GM23338 (cell line): ENCODE measurements at regions not wholly inside any gene's neighbourhood (a gene's known extent, or its start where the extent isn't known, plus 50 kb on each side); places are given as distances from the start of the nearest gene placed in this dataset.

Experiments used
- ATAC-seq: fragments of 200-7000 bp; cut with Tn5 transposase; 3 replicates; pipeline ENCODE4 v1.9.1; 2020
- DNase-seq: peaks from one replicate; pipeline ENCODE4 v3.0.0-alpha.2; 2015; ENCODE audit warnings: low spot score
- H2AFZ ChIP-seq: fragments of 200-600 bp; sonication (generic); 2 replicates; pipeline ENCODE4 v1.8.0; 2016; ENCODE audit warnings: antibody characterized with exemption, mild to moderate bottlenecking, moderate library complexity
- H3F3A ChIP-seq: fragments of 200-600 bp; sonication (generic); replicated peaks from 2 replicates; pipeline ENCODE4 v1.8.0; 2017; ENCODE audit warnings: antibody characterized with exemption, mixed run types, low read depth
- H3K27ac ChIP-seq: fragments of 200-600 bp; sonication (generic); 2 replicates; pipeline ENCODE4 v1.6.1; 2016; ENCODE audit warnings: low read depth
- H3K27me3 ChIP-seq: fragments of 200-600 bp; sonication (generic); 2 replicates; pipeline ENCODE4 v1.8.0; 2016; ENCODE audit warnings: mild to moderate bottlenecking, mixed run types, moderate library complexity; ENCODE audit not compliant: insufficient read depth
- H3K36me3 ChIP-seq: fragments of 200-600 bp; sonication (generic); 2 replicates; pipeline ENCODE4 v1.8.0; 2016; ENCODE audit warnings: mild to moderate bottlenecking; ENCODE audit not compliant: insufficient read depth
- H3K4me1 ChIP-seq: fragments of 200-600 bp; sonication (generic); 2 replicates; pipeline ENCODE4 v1.8.0; 2016; ENCODE audit warnings: mild to moderate bottlenecking, moderate library complexity; ENCODE audit not compliant: insufficient read depth
- H3K4me2 ChIP-seq: fragments of 200-600 bp; sonication (generic); 2 replicates; pipeline ENCODE4 v1.7.1; 2017; ENCODE audit warnings: mixed run types
- H3K4me3 ChIP-seq: fragments of 200-600 bp; sonication (generic); 2 replicates; pipeline ENCODE4 v1.6.1; 2016; ENCODE audit warnings: mixed run types
- H3K79me2 ChIP-seq: fragments of 200-600 bp; sonication (generic); replicated peaks from 2 replicates; pipeline ENCODE4 v1.8.0; 2017; ENCODE audit warnings: mild to moderate bottlenecking; ENCODE audit not compliant: insufficient read depth
- H3K9me2 ChIP-seq: fragments of 200-600 bp; sonication (generic); 2 replicates; pipeline ENCODE4 v1.8.0; 2017; ENCODE audit not compliant: insufficient read depth
- H4K20me1 ChIP-seq: fragments of 200-600 bp; sonication (generic); replicated peaks from 2 replicates; pipeline ENCODE4 v1.8.0; 2017; ENCODE audit warnings: mild to moderate bottlenecking; ENCODE audit not compliant: insufficient read depth
- H3K27ac Mint-ChIP-seq: 2 replicates; pipeline ENCODE4 v1.8.0; 2020; ENCODE audit warnings: inconsistent platforms, mild to moderate bottlenecking, moderate library complexity, mixed read lengths
- H3K27me3 Mint-ChIP-seq: 3 replicates; pipeline ENCODE4 v1.8.0; 2022; ENCODE audit warnings: low read depth, mild to moderate bottlenecking, moderate library complexity, mixed read lengths, inconsistent platforms; ENCODE audit not compliant: insufficient read depth, poor library complexity
- H3K36me3 Mint-ChIP-seq: 3 replicates; pipeline ENCODE4 v1.8.0; 2021; ENCODE audit warnings: low read depth, mild to moderate bottlenecking, inconsistent platforms, moderate library complexity, mixed read lengths
- H3K4me1 Mint-ChIP-seq: 3 replicates; pipeline ENCODE4 v1.8.0; 2020; ENCODE audit warnings: mild to moderate bottlenecking, inconsistent platforms, mixed read lengths
- H3K4me3 Mint-ChIP-seq: 3 replicates; pipeline ENCODE4 v1.8.0; 2021; ENCODE audit warnings: moderate library complexity, mild to moderate bottlenecking, inconsistent platforms, mixed read lengths
- H3K9me3 Mint-ChIP-seq: 3 replicates; pipeline ENCODE4 v1.8.0; 2020; ENCODE audit warnings: moderate library complexity, mild to moderate bottlenecking, inconsistent platforms, mixed read lengths
- CREB1 ChIP-seq: fragments of 250-450 bp; sonication (Bioruptor Pico); IDR thresholded peaks from 2 replicates; pipeline ENCODE4 v1.5.0; 2020; ENCODE audit warnings: low read depth, mild to moderate bottlenecking, moderate library complexity
- CTCF ChIP-seq, 2 experiments: fragments of 200-600 bp in 1 of 2; sonication (generic) in 1 of 2; conservative IDR thresholded peaks; 2 replicates each; pipeline versions ENCODE4 v1.5.1 to v1.6.1; 2016 to 2017; ENCODE audit warnings: antibody characterized with exemption in 2 of 2, low read depth in 2 of 2, mild to moderate bottlenecking in 2 of 2, moderate library complexity in 1 of 2
- ETS1 ChIP-seq: IDR thresholded peaks from 2 replicates; pipeline ENCODE4 v1.6.1; 2016; ENCODE audit warnings: antibody characterized with exemption
- EZH2 ChIP-seq: fragments of 200-600 bp; sonication (generic); IDR thresholded peaks from one replicate; pipeline ENCODE4 v1.8.0; 2017; ENCODE audit warnings: antibody characterized with exemption, mild to moderate bottlenecking, low read depth; ENCODE audit not compliant: unreplicated experiment
- EZH2phosphoT487 ChIP-seq: fragments of 200-600 bp; sonication (generic); IDR thresholded peaks from one replicate; pipeline ENCODE4 v1.8.1; 2018; ENCODE audit warnings: antibody characterized with exemption; ENCODE audit not compliant: unreplicated experiment
- JUNB ChIP-seq: IDR thresholded peaks from one replicate; pipeline ENCODE4 v1.6.1; 2016; ENCODE audit warnings: antibody characterized with exemption; ENCODE audit not compliant: unreplicated experiment
- NANOG ChIP-seq: IDR thresholded peaks from 2 replicates; pipeline ENCODE4 v1.6.1; 2016; ENCODE audit warnings: antibody characterized with exemption, borderline replicate concordance
- POLR2AphosphoS5 ChIP-seq: IDR thresholded peaks from 2 replicates; pipeline ENCODE4 v1.6.1; 2016; ENCODE audit warnings: antibody characterized with exemption, low read depth
- REST ChIP-seq: IDR thresholded peaks from one replicate; pipeline ENCODE4 v1.6.1; 2018; ENCODE audit warnings: antibody characterized with exemption; ENCODE audit not compliant: unreplicated experiment
- STAT1 ChIP-seq: IDR thresholded peaks from one replicate; pipeline ENCODE4 v1.6.1; 2016; ENCODE audit warnings: antibody characterized with exemption; ENCODE audit not compliant: unreplicated experiment
- ZNF114 ChIP-seq: fragments of 250-450 bp; sonication (Bioruptor Pico); IDR thresholded peaks from 2 replicates; pipeline ENCODE4 v1.5.0; 2020; ENCODE audit warnings: mild to moderate bottlenecking, moderate library complexity
- ZNF331 ChIP-seq: fragments of 250-450 bp; sonication (Bioruptor Pico); IDR thresholded peaks from 2 replicates; pipeline ENCODE4 v1.5.0; 2020; ENCODE audit warnings: low read depth, mild to moderate bottlenecking, moderate library complexity
- ZNF462 ChIP-seq: fragments of 250-450 bp; sonication (Bioruptor Pico); IDR thresholded peaks from 2 replicates; pipeline ENCODE4 v1.5.0; 2020; ENCODE audit warnings: mild to moderate bottlenecking, moderate library complexity

GRCh38 chr4:126758493-126758892 lies 874.3 kb upstream of the INTU start:
- TF ChIP-seq CREB1 (CRISPR knock-in tag) (no peak), EZH2phosphoT487 (no peak), ZNF331 (no peak), ZNF114 (CRISPR knock-in tag) (no peak), EZH2 (no peak), NANOG (no peak), ZNF462 (CRISPR knock-in tag) (no peak), STAT1 (no peak), ETS1 (no peak), POLR2AphosphoS5 (no peak), REST (no peak), CTCF (conservative IDR thresholded peaks at IDR 0.05; ENCODE audit: low read depth in 2 of 2) (no peak), JUNB (no peak)
- H3K36me3 Mint-ChIP-seq: no peaks in the 10 kb centered on the region
- H3K27ac Mint-ChIP-seq: no peak overlapping the region
- H3K4me3 Mint-ChIP-seq: no peak overlapping the region
- no peaks in the 10 kb centered on the region for H3K4me1 ChIP-seq
- H3K36me3 ChIP-seq: no peaks in the 10 kb centered on the region
- H3K4me1 Mint-ChIP-seq: no peaks in the 10 kb centered on the region
- H3K9me2 ChIP-seq: 0 out of 2 replicates have a peak, but pooled peaks cover 6% of the 10 kb centered on the region
- DNase-seq: no peak
- H3K27me3 Mint-ChIP-seq: no peaks in the 10 kb centered on the region
- H3K27me3 ChIP-seq: no peaks in the 10 kb centered on the region
- no peaks in the 10 kb centered on the region for H3K79me2 ChIP-seq
- H4K20me1 ChIP-seq: no peaks in the 10 kb centered on the region
- no peak overlapping the region for H3K27ac ChIP-seq
- H3F3A ChIP-seq: no peaks in the 10 kb centered on the region
- H3K9me3 Mint-ChIP-seq: no peaks in the 10 kb centered on the region
- H3K4me2 ChIP-seq: no peak overlapping the region
- H3K4me3 ChIP-seq: no peak overlapping the region
- H2AFZ ChIP-seq: no peak overlapping the region
- ATAC-seq: no peak
